Liver (tissue), 3 donors: ENCODE measurements at regions not wholly inside any gene's neighbourhood (a gene's known extent, or its start where the extent isn't known, plus 50 kb on each side); places are given as distances from the start of the nearest gene placed in this dataset.

ENCODE experiments used
- EGR1 ChIP-seq, 2 donors: IDR thresholded peaks; 2 replicates each; pipeline ENCODE4 v1.6.1; 2016 to 2018; ENCODE audit warnings: antibody characterized with exemption in 2 of 2, low read depth in 2 of 2
- FOXA1 ChIP-seq: IDR thresholded peaks from 2 replicates; pipeline ENCODE4 v1.6.1; 2016; ENCODE audit warnings: antibody characterized with exemption
- GABPA ChIP-seq, 2 donors: IDR thresholded peaks in 1 of 2; conservative IDR thresholded peaks in 1 of 2; 2 replicates each; pipeline ENCODE4 v1.6.1; 2016; ENCODE audit warnings: antibody characterized with exemption in 2 of 2, mild to moderate bottlenecking in 1 of 2, moderate library complexity in 1 of 2
- HNF4A ChIP-seq, 2 donors: conservative IDR thresholded peaks; 2 replicates each; pipeline ENCODE4 v1.6.1; 2016; ENCODE audit warnings: antibody characterized with exemption in 2 of 2, mild to moderate bottlenecking in 2 of 2
- JUND ChIP-seq, 2 donors: IDR thresholded peaks; 2 replicates each; pipeline ENCODE4 v1.6.1; 2016; ENCODE audit warnings: antibody characterized with exemption in 2 of 2
- RAD21 ChIP-seq, 2 donors: IDR thresholded peaks; 2 replicates each; pipeline ENCODE4 v1.6.1; 2016; ENCODE audit warnings: antibody characterized with exemption in 2 of 2, mild to moderate bottlenecking in 2 of 2
- RXRA ChIP-seq, 2 donors: IDR thresholded peaks; 2 replicates each; pipeline ENCODE4 v1.6.1; 2017 to 2018; ENCODE audit warnings: antibody characterized with exemption in 2 of 2, mild to moderate bottlenecking in 1 of 2
- SP1 ChIP-seq: IDR thresholded peaks from 2 replicates; pipeline ENCODE4 v1.6.1; 2018; ENCODE audit warnings: antibody characterized with exemption, mild to moderate bottlenecking
- TAF1 ChIP-seq: conservative IDR thresholded peaks from 2 replicates; pipeline ENCODE4 v1.6.1; 2016; ENCODE audit warnings: antibody characterized with exemption, mild to moderate bottlenecking
- YY1 ChIP-seq: IDR thresholded peaks from 2 replicates; pipeline ENCODE4 v1.6.1; 2016; ENCODE audit warnings: antibody characterized with exemption, mild to moderate bottlenecking
- TF ChIP-seq, protein P1 (sequence below): fragments of 150-350 bp; IDR thresholded peaks from 2 replicates; pipeline ENCODE4 v1.5.1; 2017; ENCODE audit warnings: improper control_type of control experiment, low read depth, low read length; ENCODE audit not compliant: missing input control
- TF ChIP-seq, protein P2 (sequence below): IDR thresholded peaks from 2 replicates; pipeline ENCODE4 v1.6.1; 2016; ENCODE audit warnings: antibody characterized with exemption
- TF ChIP-seq, protein P3 (sequence below): IDR thresholded peaks from 2 replicates; pipeline ENCODE4 v1.6.1; 2016; ENCODE audit warnings: antibody characterized with exemption
- TF ChIP-seq, protein P4 (sequence below): IDR thresholded peaks from 2 replicates; pipeline ENCODE4 v1.6.1; 2016; ENCODE audit warnings: antibody characterized with exemption
- donor health status: healthy.
- donor health status: healthy.

DNA sequence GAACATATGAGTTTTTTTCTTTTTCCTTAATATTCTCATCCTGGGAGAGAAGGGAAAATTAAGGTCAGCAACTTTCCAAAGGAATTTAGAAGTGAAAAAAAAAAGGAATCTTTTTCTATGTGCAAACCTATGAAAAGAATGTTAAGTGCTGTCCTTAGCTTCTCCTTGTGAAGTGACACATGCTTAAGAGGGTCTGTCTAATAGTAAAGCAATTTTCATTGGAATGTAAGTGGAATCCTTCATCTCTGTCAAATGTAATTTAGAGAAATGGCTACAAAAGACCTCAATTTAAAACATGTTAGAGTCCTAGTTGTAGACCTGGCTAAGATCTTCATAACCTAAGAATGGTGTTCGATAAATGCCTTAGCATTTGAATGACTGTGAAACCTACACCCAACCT lies 117.4 kb upstream of the EPB41L3 start:
- TF ChIP-seq, protein P1, sequence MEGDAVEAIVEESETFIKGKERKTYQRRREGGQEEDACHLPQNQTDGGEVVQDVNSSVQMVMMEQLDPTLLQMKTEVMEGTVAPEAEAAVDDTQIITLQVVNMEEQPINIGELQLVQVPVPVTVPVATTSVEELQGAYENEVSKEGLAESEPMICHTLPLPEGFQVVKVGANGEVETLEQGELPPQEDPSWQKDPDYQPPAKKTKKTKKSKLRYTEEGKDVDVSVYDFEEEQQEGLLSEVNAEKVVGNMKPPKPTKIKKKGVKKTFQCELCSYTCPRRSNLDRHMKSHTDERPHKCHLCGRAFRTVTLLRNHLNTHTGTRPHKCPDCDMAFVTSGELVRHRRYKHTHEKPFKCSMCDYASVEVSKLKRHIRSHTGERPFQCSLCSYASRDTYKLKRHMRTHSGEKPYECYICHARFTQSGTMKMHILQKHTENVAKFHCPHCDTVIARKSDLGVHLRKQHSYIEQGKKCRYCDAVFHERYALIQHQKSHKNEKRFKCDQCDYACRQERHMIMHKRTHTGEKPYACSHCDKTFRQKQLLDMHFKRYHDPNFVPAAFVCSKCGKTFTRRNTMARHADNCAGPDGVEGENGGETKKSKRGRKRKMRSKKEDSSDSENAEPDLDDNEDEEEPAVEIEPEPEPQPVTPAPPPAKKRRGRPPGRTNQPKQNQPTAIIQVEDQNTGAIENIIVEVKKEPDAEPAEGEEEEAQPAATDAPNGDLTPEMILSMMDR = no peak
- TF ChIP-seq EGR1 (IDR thresholded peaks at IDR 0.05; ENCODE audit: low read depth in 2 of 2) = no peak
- TF ChIP-seq, protein P2, sequence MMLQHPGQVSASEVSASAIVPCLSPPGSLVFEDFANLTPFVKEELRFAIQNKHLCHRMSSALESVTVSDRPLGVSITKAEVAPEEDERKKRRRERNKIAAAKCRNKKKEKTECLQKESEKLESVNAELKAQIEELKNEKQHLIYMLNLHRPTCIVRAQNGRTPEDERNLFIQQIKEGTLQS = no peak
- TF ChIP-seq JUND (IDR thresholded peaks at IDR 0.05) = no peak
- TF ChIP-seq, protein P3, sequence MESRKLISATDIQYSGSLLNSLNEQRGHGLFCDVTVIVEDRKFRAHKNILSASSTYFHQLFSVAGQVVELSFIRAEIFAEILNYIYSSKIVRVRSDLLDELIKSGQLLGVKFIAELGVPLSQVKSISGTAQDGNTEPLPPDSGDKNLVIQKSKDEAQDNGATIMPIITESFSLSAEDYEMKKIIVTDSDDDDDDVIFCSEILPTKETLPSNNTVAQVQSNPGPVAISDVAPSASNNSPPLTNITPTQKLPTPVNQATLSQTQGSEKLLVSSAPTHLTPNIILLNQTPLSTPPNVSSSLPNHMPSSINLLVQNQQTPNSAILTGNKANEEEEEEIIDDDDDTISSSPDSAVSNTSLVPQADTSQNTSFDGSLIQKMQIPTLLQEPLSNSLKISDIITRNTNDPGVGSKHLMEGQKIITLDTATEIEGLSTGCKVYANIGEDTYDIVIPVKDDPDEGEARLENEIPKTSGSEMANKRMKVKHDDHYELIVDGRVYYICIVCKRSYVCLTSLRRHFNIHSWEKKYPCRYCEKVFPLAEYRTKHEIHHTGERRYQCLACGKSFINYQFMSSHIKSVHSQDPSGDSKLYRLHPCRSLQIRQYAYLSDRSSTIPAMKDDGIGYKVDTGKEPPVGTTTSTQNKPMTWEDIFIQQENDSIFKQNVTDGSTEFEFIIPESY = no peak
- no peak for TF ChIP-seq TAF1
- TF ChIP-seq, protein P4, sequence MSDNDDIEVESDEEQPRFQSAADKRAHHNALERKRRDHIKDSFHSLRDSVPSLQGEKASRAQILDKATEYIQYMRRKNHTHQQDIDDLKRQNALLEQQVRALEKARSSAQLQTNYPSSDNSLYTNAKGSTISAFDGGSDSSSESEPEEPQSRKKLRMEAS = no peak
- no peak for TF ChIP-seq RAD21 (IDR thresholded peaks at IDR 0.05)
- TF ChIP-seq HNF4A (conservative IDR thresholded peaks at IDR 0.05) = no peak
- no peak for TF ChIP-seq RXRA (IDR thresholded peaks at IDR 0.05)
- no peak for TF ChIP-seq YY1
- no peak for TF ChIP-seq SP1
- no peak for TF ChIP-seq GABPA (IDR thresholded peaks at IDR 0.05 in 1 of 2, conservative IDR thresholded peaks at IDR 0.05 in 1 of 2)
- no peak for TF ChIP-seq FOXA1
